ENCODE measurements at regions not wholly inside any gene's neighbourhood (a gene's known extent, or its start where the extent isn't known, plus 50 kb on each side); places are given as distances from the start of the nearest gene placed in this dataset.
"Not testable (repeated sequence)": the region's sequence is repeated elsewhere in the genome, so short reads cannot be mapped to it uniquely, and the experiment has no call there.

GRCh38 chr9:106482733-106483132 is 380.2 kb upstream of the ZNF462 start:
- TF ChIP-seq CTCF (IDR thresholded peaks at IDR 0.05) (no peak), ZFX (IDR thresholded peaks at IDR 0.05; ENCODE audit: borderline replicate concordance) (no peak)
- no peak overlapping the region for H3K27ac ChIP-seq

GRCh38 chr9:106486685-106487084 is 376.3 kb upstream of the ZNF462 start:
- TF ChIP-seq ZFX (IDR thresholded peaks at IDR 0.05; ENCODE audit: borderline replicate concordance) (no peak), CTCF (IDR thresholded peaks at IDR 0.05) (no peak)
- H3K27ac ChIP-seq: no peak overlapping the region

GRCh38 chr9:106487266-106487665 is 375.7 kb upstream of the ZNF462 start:
- H3K27ac ChIP-seq: no peak overlapping the region

DNA sequence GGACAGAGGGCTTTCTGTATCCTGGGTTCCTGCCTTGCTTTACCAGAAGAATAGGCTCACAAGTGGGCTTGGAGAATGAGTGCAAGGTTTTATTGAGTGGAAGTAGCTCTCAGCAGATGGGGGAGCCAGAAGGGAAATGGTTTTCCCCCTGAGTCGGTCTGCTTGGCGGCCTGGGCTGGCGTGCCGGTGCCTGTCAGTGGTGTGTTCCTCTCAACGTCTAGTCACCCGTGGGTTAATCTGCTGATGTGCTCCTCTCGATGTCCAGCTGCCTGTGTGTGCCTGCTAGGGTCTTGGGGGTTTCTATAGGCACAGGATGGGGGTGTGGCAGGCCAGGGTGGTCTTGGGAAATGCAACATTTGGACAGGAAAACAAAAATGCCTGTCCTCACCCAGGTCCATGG is 370.8 kb upstream of the ZNF462 start:
- H3K27ac ChIP-seq: not testable (repeated sequence)

More at GRCh38 chr9:106487266-106487665, 375.7 kb upstream of the ZNF462 start:
- no peak for TF ChIP-seq CTCF (IDR thresholded peaks at IDR 0.05)

DNA sequence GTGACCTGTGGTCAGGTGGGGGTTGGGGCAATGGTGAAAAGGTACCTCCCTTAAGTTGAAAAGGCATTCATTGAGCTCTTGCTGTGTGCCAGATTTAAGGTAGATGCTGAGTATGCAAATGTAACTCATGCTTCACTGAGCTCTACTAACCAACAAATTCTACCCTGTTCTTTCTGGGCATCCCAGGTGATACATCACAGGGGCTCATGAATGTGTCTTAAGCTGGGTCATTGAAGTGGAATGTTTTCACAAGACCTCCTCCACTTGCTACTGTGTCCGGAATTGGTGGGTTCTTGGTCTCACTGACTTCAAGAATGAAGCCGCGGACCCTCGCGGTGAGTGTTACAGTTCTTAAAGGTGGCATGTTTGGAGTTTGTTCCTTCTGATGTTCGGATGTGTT is 362.8 kb upstream of the ZNF462 start:
- no peak overlapping the region for H3K27ac ChIP-seq
- TF ChIP-seq CTCF (IDR thresholded peaks at IDR 0.05) (no peak), ZFX (IDR thresholded peaks at IDR 0.05; ENCODE audit: borderline replicate concordance) (no peak)

DNA sequence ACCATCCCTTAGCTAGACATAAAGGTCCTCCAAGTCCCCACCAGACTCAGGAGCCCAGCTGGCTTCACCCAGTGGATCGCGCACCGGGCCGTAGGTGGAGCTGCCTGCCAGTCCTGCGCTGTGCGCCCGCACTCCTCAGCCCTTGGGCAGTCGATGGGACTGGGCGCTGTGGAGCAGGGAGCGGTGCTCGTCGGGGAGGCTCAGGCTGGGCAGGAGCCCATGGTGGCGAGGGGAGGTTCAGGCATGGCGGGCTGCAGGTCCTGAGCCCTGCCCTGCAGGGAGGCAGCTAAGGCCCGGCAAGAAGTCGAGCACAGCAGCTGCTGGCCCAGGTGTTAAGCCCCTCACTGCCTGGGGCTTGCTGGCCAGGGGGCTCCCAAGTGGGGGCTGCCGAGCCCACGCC is 361.8 kb upstream of the ZNF462 start:
- not testable (repeated sequence) for H3K27ac ChIP-seq

GRCh38 chr9:106502930-106503329 is 360.0 kb upstream of the ZNF462 start:
- TF ChIP-seq ZFX (IDR thresholded peaks at IDR 0.05; ENCODE audit: borderline replicate concordance) (no peak), CTCF (IDR thresholded peaks at IDR 0.05) (no peak)
- no peak overlapping the region for H3K27ac ChIP-seq

GRCh38 chr9:106503759-106504158 is 359.2 kb upstream of the ZNF462 start:
- no peak overlapping the region for H3K27ac ChIP-seq
- no peak for TF ChIP-seq ZFX (IDR thresholded peaks at IDR 0.05; ENCODE audit: borderline replicate concordance)
- no peak for TF ChIP-seq CTCF (IDR thresholded peaks at IDR 0.05)

Measured in 22Rv1 (cell line).